Left cardiac atrium (tissue), 4 donors: ENCODE measurements at regions not wholly inside any gene's neighbourhood (a gene's known extent, or its start where the extent isn't known, plus 50 kb on each side); places are given as distances from the start of the nearest gene placed in this dataset.

ENCODE experiments used
- ATAC-seq, 2 donors: fragments of 200-7000 bp; cut with Tn5 transposase; one replicate each; pipeline ENCODE4 v1.9.1; 2020; ENCODE audit warnings: mild to moderate bottlenecking in 2 of 2, moderate library complexity in 2 of 2
- DNase-seq: peaks from one replicate; pipeline ENCODE4 v3.0.0-alpha.2; 2020
- intact Hi-C, 2 donors: fragments of 100-400 bp; cut with DNase I; formaldehyde crosslinking; loops; one replicate each; pipeline versions ENCODE4 v1.14.1 to v1.15.1; 2022 to 2023
- donor health status: DM: no; HTN: yes; CAD: no.
- donor health status: DM: no; HTN: yes; CAD: no; lungs with severe emphysema.
- donor health status: DM: yes; HTN: yes; CAD: no.
- donor health status: Dilated cardiomyopathy.

GRCh38 chr9:7239708-7240107 lies 481.9 kb downstream of the KDM4C start:
- no peak for DNase-seq

GRCh38 chr9:7238247-7238637 lies 480.5 kb downstream of the KDM4C start:
- no peak for DNase-seq
- ATAC-seq = no peak
- intact Hi-C loops = no loop called here

More at GRCh38 chr9:7239708-7240107, 481.9 kb downstream of the KDM4C start:
- ATAC-seq = no peak
- intact Hi-C loops = no loop called here

- DNase-seq (no peak), ATAC-seq (no peak)
- intact Hi-C loops = no loop called here
These were observed 479.9 kb downstream of the KDM4C start for GRCh38 chr9:7237473-7238246.

- intact Hi-C loops = no loop called here
These were observed 478.4 kb downstream of the KDM4C start for GRCh38 chr9:7236186-7236585.

GRCh38 chr9:7234144-7234543 lies 476.4 kb downstream of the KDM4C start:
- intact Hi-C loops = no loop called here
- no peak for ATAC-seq
- DNase-seq = no peak

More at GRCh38 chr9:7236186-7236585, 478.4 kb downstream of the KDM4C start:
- DNase-seq (no peak), ATAC-seq (no peak)

- ATAC-seq (no peak), DNase-seq (no peak)
- intact Hi-C loops = no loop called here
These were observed 471.8 kb downstream of the KDM4C start for GRCh38 chr9:7229571-7229970.

GRCh38 chr9:7228726-7229125 lies 471.0 kb downstream of the KDM4C start:
- ATAC-seq (no peak), DNase-seq (no peak)
- intact Hi-C loops = no loop called here

- ATAC-seq (no peak), DNase-seq (no peak)
- intact Hi-C loops = no loop called here
These were observed 470.2 kb downstream of the KDM4C start for GRCh38 chr9:7227951-7228350.

- intact Hi-C loops = no loop called here
- DNase-seq = no peak
- no peak for ATAC-seq
These were observed 468.4 kb downstream of the KDM4C start for GRCh38 chr9:7226007-7226640.
